PC-9 (cell line): ENCODE measurements at regions not wholly inside any gene's neighbourhood (a gene's known extent, or its start where the extent isn't known, plus 50 kb on each side); places are given as distances from the start of the nearest gene placed in this dataset.
A peak's percentile ranks its signal among the peaks of the same experiment; 100 is the strongest.

Experiments
- BruUV-seq: library from RNA; stranded (reverse); fragments of 400-500 nt; replicated peaks from 2 replicates; lab custom pipeline; 2021; lab: Mats Ljungman, UMichigan
- CTCF ChIA-PET: fragments of 300-600 bp; sonication (Branson Sonifier 250); formaldehyde crosslinking; loops from one replicate; lab custom pipeline; 2022; ENCODE audit warnings: antibody characterized with exemption; lab: Charles Lee
- POLR2A ChIA-PET: fragments of 300-600 bp; sonication (Branson Sonifier 250); formaldehyde crosslinking; loops from one replicate; lab custom pipeline; 2022; ENCODE audit warnings: antibody characterized with exemption; ENCODE audit not compliant: unreplicated experiment; lab: Charles Lee
- DNase-seq, 2 experiments: peaks; one replicate each; pipeline versions ENCODE4 v3.0.0 to v3.0.0-alpha.2; 2015 to 2022; ENCODE audit warnings: mixed read lengths in 1 of 2
- H2AFZ ChIP-seq: fragments of 200-600 bp; sonication (generic); 2 replicates; pipeline ENCODE4 v1.8.1; 2017; ENCODE audit warnings: antibody characterized with exemption
- H3F3A ChIP-seq: fragments of 200-600 bp; sonication (generic); 2 replicates; pipeline ENCODE4 v1.8.1; 2017; ENCODE audit warnings: antibody characterized with exemption, mild to moderate bottlenecking, low read depth; ENCODE audit not compliant: insufficient read depth
- H3K27ac ChIP-seq: fragments of 200-600 bp; sonication (generic); 2 replicates; pipeline ENCODE4 v1.6.1; 2016; ENCODE audit warnings: mixed run types
- H3K27me3 ChIP-seq: fragments of 200-600 bp; sonication (generic); 2 replicates; pipeline ENCODE4 v1.6.1; 2016; ENCODE audit warnings: low read depth, mixed run types; ENCODE audit not compliant: insufficient read depth
- H3K36me3 ChIP-seq: fragments of 200-600 bp; sonication (generic); 2 replicates; pipeline ENCODE4 v1.6.1; 2016; ENCODE audit warnings: low read depth, mixed run types
- H3K4me1 ChIP-seq: fragments of 200-600 bp; sonication (generic); replicated peaks from 2 replicates; pipeline ENCODE4 v1.6.1; 2016; ENCODE audit warnings: mixed run types; ENCODE audit not compliant: insufficient read depth
- H3K4me2 ChIP-seq: fragments of 200-600 bp; sonication (generic); 2 replicates; pipeline ENCODE4 v1.6.1; 2017; ENCODE audit warnings: mixed run types
- H3K4me3 ChIP-seq: fragments of 200-600 bp; sonication (generic); 2 replicates; pipeline ENCODE4 v1.6.1; 2016; ENCODE audit warnings: mixed run types
- H3K79me2 ChIP-seq: fragments of 200-600 bp; sonication (generic); 2 replicates; pipeline ENCODE4 v1.6.1; 2017; ENCODE audit warnings: low read depth, mixed run types
- H3K9me2 ChIP-seq: fragments of 200-600 bp; sonication (generic); 2 replicates; pipeline ENCODE4 v1.8.1; 2017; ENCODE audit warnings: mild to moderate bottlenecking; ENCODE audit not compliant: insufficient read depth
- H3K9me3 ChIP-seq: fragments of 200-600 bp; sonication (generic); 2 replicates; pipeline ENCODE4 v1.8.1; 2016; ENCODE audit warnings: low read depth; ENCODE audit not compliant: insufficient read depth
- H4K20me1 ChIP-seq: fragments of 200-600 bp; sonication (generic); 2 replicates; pipeline ENCODE4 v1.8.1; 2017; ENCODE audit not compliant: insufficient read depth
- EZH2 ChIP-seq: fragments of 200-600 bp; sonication (generic); IDR thresholded peaks from 2 replicates; pipeline ENCODE4 v1.8.0; 2017; ENCODE audit warnings: antibody characterized with exemption, low read depth
- intact Hi-C: fragments of 100-400 bp; cut with micrococcal nuclease; formaldehyde crosslinking; loops from one replicate; pipeline ENCODE4 v1.10.0; 2022; ENCODE audit not compliant: unreplicated experiment
- TF ChIP-seq, protein P1 (sequence below): fragments of 200-600 bp; sonication (generic); conservative IDR thresholded peaks from 2 replicates; pipeline ENCODE4 v1.6.1; 2017; ENCODE audit warnings: mixed run types, antibody characterized with exemption, mild to moderate bottlenecking, moderate library complexity

DNA sequence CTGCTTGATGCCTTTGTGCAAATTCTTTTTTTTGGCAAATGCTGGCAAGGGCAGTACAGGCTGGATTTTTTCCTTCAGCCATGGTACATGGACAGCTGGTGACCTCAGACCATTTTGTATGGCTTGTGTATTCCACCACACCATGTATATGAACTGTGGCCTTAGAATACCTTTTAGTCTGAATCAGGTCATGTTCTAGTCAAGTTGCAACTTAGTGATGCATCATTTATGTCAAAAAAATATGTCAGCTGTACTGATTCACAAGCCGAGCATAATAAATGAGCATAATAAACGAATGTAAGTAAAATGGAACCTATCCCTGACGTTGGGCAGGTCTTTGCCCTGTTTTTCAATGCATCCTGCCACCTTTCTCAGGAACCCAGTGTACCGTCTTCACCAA, 219.7 kb upstream of the RUNX1 start:
- ChIA-PET CTCF (no interaction called here), POLR2A (no interaction called here)
- Histone ChIP-seq H3K4me1 (peaks cover 30% of the 10 kb centered on the region), H3K4me3 (no peak overlapping the region), H2AFZ (no peak overlapping the region), H3K79me2 (no peaks in the 10 kb centered on the region), H3K27me3 (no peaks in the 10 kb centered on the region), H3F3A (peaks cover 10% of the 10 kb centered on the region), H4K20me1 (no peaks in the 10 kb centered on the region), H3K4me2 (no peak overlapping the region), H3K9me3 (no peaks in the 10 kb centered on the region), H3K36me3 (no peaks in the 10 kb centered on the region), H3K27ac (no peak overlapping the region), H3K9me2 (no peaks in the 10 kb centered on the region)
- BruUV-seq = no TSS peak
- no peak for TF ChIP-seq EZH2
- TF ChIP-seq, protein P1, sequence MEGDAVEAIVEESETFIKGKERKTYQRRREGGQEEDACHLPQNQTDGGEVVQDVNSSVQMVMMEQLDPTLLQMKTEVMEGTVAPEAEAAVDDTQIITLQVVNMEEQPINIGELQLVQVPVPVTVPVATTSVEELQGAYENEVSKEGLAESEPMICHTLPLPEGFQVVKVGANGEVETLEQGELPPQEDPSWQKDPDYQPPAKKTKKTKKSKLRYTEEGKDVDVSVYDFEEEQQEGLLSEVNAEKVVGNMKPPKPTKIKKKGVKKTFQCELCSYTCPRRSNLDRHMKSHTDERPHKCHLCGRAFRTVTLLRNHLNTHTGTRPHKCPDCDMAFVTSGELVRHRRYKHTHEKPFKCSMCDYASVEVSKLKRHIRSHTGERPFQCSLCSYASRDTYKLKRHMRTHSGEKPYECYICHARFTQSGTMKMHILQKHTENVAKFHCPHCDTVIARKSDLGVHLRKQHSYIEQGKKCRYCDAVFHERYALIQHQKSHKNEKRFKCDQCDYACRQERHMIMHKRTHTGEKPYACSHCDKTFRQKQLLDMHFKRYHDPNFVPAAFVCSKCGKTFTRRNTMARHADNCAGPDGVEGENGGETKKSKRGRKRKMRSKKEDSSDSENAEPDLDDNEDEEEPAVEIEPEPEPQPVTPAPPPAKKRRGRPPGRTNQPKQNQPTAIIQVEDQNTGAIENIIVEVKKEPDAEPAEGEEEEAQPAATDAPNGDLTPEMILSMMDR = no peak
- intact Hi-C loops = no loop called here
- no peak for DNase-seq

DNA sequence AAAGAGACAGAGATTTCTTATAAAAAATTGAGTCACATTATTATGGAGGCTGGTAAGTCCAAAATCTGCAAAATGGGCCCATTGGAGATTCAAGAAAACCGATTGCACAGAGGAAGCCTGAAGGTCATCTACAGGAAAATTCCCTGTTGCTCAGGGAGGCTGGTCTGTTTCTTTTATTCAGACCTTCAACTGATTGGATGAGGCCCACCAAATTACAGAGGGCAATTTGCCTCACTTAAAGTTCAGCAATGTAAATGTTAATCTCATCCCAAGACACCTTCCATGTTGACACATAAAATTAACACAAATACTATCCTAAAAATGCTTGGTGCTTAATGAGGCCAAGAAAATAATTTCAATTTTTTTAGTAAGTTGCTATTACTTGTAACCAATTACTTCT, 219.2 kb upstream of the RUNX1 start:
- BruUV-seq = no TSS peak
- no peaks in the 10 kb centered on the region for H3K9me3 ChIP-seq
- DNase-seq = no peak
- no peak overlapping the region for H3K4me3 ChIP-seq
- intact Hi-C loops = no loop called here
- peaks cover 6% of the 10 kb centered on the region for H3F3A ChIP-seq
- H3K4me2 ChIP-seq = no peak overlapping the region
- peaks cover 25% of the 10 kb centered on the region for H3K4me1 ChIP-seq
- no peaks in the 10 kb centered on the region for H3K36me3 ChIP-seq
- POLR2A ChIA-PET = no interaction called here
- TF ChIP-seq, protein P1 = no peak
- TF ChIP-seq EZH2 = no peak
- CTCF ChIA-PET = no interaction called here
- no peaks in the 10 kb centered on the region for H3K79me2 ChIP-seq
- H2AFZ ChIP-seq = no peak overlapping the region
- H3K9me2 ChIP-seq = no peaks in the 10 kb centered on the region
- H3K27ac ChIP-seq = no peak overlapping the region
- H3K27me3 ChIP-seq = no peaks in the 10 kb centered on the region
- no peaks in the 10 kb centered on the region for H4K20me1 ChIP-seq

DNA sequence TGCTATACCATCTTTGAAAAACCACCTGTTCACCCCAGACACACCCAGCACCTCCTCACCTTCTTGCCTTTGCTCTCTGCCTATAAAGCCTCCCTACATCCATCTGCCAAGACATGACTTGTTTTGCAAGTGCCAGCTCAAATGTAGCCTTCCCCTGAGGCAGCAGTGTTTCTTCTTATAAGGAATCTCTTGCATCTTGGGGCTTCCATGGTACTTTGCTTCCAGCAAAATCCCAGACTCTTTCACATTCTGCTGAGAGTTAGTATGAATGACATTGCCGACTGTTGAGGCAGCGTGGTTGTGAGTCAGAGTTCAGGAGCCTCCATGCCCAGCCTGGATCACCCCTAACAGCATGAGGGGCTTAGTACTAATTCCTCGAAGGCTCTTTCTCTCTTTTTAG, 217.4 kb upstream of the RUNX1 start:
- CTCF ChIA-PET = no interaction called here
- H3K4me3 ChIP-seq = no peak overlapping the region
- H3F3A ChIP-seq = no peaks in the 10 kb centered on the region
- H3K4me1 ChIP-seq = peaks cover 22% of the 10 kb centered on the region
- no TSS peak for BruUV-seq
- H2AFZ ChIP-seq = no peak overlapping the region
- H3K9me2 ChIP-seq = no peaks in the 10 kb centered on the region
- no peaks in the 10 kb centered on the region for H4K20me1 ChIP-seq
- POLR2A ChIA-PET = no interaction called here
- no peaks in the 10 kb centered on the region for H3K27me3 ChIP-seq
- 0 out of 2 replicates have a peak overlapping the region, but pooled peaks have one; percentile 77 for H3K27ac ChIP-seq
- H3K79me2 ChIP-seq = no peaks in the 10 kb centered on the region
- H3K9me3 ChIP-seq = no peaks in the 10 kb centered on the region
- no peaks in the 10 kb centered on the region for H3K36me3 ChIP-seq
- no peak for DNase-seq
- TF ChIP-seq, protein P1 = no peak
- TF ChIP-seq EZH2 = no peak
- H3K4me2 ChIP-seq = no peak overlapping the region
- intact Hi-C loops = no loop called here
